Inflammatory macrophage treated with lipopolysaccharide for 4 hours (primary cell): ENCODE measurements at regions not wholly inside any gene's neighbourhood (a gene's known extent, or its start where the extent isn't known, plus 50 kb on each side); places are given as distances from the start of the nearest gene placed in this dataset.
"Not testable (repeated sequence)": the region's sequence is repeated elsewhere in the genome, so short reads cannot be mapped to it uniquely, and the experiment has no call there.

ENCODE experiments used
- DNase-seq: peaks from one replicate; pipeline ENCODE4 v3.0.0-alpha.2; 2020

GRCh38 chr14:39615352-39615751 lies 183.1 kb upstream of the FBXO33 start:
- DNase-seq = no peak

GRCh38 chr14:39614297-39614923 lies 182.2 kb upstream of the FBXO33 start:
- no peak for DNase-seq

GRCh38 chr14:39609119-39609518 lies 176.9 kb upstream of the FBXO33 start:
- DNase-seq = no peak

GRCh38 chr14:39607978-39608377 lies 175.7 kb upstream of the FBXO33 start:
- DNase-seq = no peak

GRCh38 chr14:39603942-39604341 lies 171.7 kb upstream of the FBXO33 start:
- DNase-seq = no peak

- DNase-seq = no peak
Observed at GRCh38 chr14:39593377-39593776, 161.1 kb upstream of the FBXO33 start.

- DNase-seq = no peak
Observed at GRCh38 chr14:39592116-39592789, 160.0 kb upstream of the FBXO33 start.

GRCh38 chr14:39589882-39590281 lies 157.6 kb upstream of the FBXO33 start:
- not testable (repeated sequence) for DNase-seq

- DNase-seq = no peak
Observed at GRCh38 chr14:39582028-39582654, 149.9 kb upstream of the FBXO33 start.

GRCh38 chr14:39581474-39581873 lies 149.2 kb upstream of the FBXO33 start:
- DNase-seq = no peak

GRCh38 chr14:39580696-39581095 lies 148.5 kb upstream of the FBXO33 start:
- no peak for DNase-seq

GRCh38 chr14:39576736-39577135 lies 144.5 kb upstream of the FBXO33 start:
- no peak for DNase-seq

GRCh38 chr14:39576258-39576657 lies 144.0 kb upstream of the FBXO33 start:
- no peak for DNase-seq

GRCh38 chr14:39568809-39569538 lies 136.7 kb upstream of the FBXO33 start:
- no peak for DNase-seq

GRCh38 chr14:39566795-39567194 lies 134.6 kb upstream of the FBXO33 start:
- no peak for DNase-seq

GRCh38 chr14:39563361-39563760 lies 131.1 kb upstream of the FBXO33 start:
- no peak for DNase-seq

- DNase-seq = no peak
Observed at GRCh38 chr14:39562175-39562574, 129.9 kb upstream of the FBXO33 start.

GRCh38 chr14:39558525-39558924 lies 126.3 kb upstream of the FBXO33 start:
- DNase-seq = no peak

GRCh38 chr14:39555749-39556148 lies 123.5 kb upstream of the FBXO33 start:
- no peak for DNase-seq

- DNase-seq = no peak
Observed at GRCh38 chr14:39554576-39554975, 122.3 kb upstream of the FBXO33 start.

GRCh38 chr14:39548358-39548757 lies 116.1 kb upstream of the FBXO33 start:
- DNase-seq = no peak

- no peak for DNase-seq
Observed at GRCh38 chr14:39547845-39548244, 115.6 kb upstream of the FBXO33 start.

GRCh38 chr14:39505812-39506211 lies 73.6 kb upstream of the FBXO33 start:
- no peak for DNase-seq

GRCh38 chr14:39500253-39500652 lies 68.0 kb upstream of the FBXO33 start:
- DNase-seq = no peak
